ENCODE measurements at regions not wholly inside any gene's neighbourhood (a gene's known extent, or its start where the extent isn't known, plus 50 kb on each side); places are given as distances from the start of the nearest gene placed in this dataset.

- TF ChIP-seq CTCF (IDR thresholded peaks at IDR 0.05 in 8 of 11, conservative IDR thresholded peaks at IDR 0.05 in 3 of 11) (no peak), POLR2AphosphoS5 (IDR thresholded peaks at IDR 0.05) (no peak)
Measured at GRCh38 chr2:125371867-125372266, 1284.1 kb upstream of the GYPC start.

All from spleen (tissue), 7 donors.